ENCODE measurements at regions not wholly inside any gene's neighbourhood (a gene's known extent, or its start where the extent isn't known, plus 50 kb on each side); places are given as distances from the start of the nearest gene placed in this dataset.

DNA sequence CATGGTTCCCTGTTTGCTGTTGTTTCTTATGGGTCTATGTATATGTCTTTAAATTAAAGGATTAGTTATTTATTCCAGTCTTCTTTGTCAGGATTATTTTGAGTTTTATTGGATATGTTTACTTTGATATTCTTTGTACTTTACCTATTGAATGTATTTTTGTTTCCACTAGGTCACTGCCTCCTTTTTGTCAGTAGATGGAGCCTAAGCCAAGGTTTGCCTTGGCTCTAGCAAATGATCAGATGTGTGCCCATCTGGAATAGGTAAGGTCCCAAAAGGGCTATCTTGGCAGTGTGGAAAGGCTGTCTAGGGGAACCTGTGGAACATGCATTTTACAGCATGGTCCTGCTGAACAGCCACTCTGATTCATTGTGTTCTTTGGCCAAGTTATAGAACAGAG, 337.3 kb upstream of the GHITM start:
- no peak for DNase-seq

DNA sequence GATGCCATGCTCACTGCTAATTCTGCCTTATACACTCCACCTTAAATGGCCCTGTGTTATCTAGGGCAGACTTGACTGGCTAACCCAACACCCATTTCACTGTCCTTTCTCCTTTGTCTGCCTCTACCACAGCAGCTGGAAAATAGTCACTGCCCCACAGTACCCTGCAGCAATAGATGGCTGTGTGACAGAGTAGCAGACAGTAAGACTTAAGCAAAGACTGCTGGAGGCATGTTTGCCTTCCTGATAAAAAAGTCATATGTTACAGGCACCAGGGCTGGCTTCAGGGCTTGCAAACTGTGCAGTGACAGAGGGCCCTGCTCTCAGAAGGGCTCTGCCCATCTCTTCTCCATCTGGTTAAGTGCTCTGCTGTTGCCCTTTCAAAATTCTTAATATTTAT, 332.6 kb upstream of the GHITM start:
- DNase-seq: no peak

DNA sequence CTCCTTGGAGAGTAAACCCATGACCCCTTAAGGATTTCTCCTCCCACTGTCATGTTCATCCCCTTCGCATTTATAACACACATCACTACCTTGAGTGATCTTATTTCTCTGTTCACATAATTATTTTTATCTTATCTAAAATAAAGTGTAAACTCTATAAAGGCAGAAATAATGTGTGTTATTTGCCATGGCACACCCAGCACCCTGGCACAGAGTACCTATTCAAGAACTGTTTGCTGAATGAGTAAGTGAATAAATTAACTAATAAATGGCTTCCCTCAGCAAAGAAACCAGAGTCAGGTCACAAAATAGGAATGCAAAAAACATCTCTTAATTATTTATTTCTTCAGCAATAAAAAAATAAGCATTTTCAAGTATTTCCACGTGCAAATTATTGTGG, 330.3 kb upstream of the GHITM start:
- DNase-seq: no peak

DNA sequence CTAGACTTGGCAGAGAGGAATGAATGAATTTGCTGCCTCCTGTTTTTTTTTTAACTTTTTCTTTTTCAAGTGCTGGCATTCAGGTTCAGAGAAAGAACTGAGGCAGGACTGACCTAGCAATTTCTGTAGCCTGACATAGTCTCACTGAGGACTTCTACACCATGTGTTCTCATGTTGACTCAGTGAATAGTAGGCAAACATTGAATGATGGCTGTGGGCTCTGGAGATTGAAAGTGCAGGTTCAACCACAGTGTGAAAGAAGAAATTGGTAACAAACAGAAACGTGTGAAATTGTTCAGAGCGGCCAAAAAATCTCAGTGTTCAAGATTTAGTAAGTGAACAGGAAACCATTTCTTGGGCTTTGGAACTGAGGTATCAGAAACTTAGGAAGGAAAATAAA, 322.4 kb upstream of the GHITM start:
- no peak for DNase-seq

DNA sequence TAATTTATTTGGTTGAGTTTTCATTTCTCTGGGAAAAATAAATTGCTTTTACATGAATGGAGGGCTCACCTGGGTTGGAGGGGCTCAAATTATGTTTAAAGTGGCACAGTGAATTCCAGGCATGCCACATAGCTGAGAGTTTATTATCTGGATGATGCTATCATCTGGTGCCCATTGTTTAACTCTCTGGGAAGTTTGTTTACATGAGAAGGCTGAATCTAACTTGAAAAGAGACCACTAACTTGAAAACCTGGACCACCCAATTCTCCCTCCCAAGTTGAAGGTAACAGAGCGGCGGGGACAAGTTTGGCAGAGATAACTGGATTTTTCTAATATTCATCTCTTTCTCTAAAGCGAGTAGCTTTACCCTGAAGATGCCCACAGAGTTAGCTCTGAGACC, 321.5 kb upstream of the GHITM start:
- DNase-seq: no peak

DNA sequence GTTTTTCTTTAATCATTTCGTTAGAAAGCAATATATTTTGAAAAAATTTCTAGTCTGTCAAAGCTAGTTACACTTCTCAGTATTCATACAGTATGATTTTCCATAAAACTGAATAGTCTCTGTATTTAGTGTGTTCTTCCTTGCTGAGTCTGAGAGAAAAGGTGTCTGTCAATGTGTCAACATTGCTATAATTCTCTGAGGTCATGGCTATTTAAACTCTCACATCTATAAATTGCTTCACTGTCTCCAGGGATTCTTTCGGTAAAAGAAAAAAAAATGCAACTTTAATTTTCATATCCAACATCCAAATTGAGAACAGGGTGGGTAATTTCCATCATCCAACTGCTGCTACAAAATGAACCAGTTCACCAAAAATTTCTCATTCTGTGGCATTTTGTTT, 319.7 kb upstream of the GHITM start:
- no peak for DNase-seq

DNA sequence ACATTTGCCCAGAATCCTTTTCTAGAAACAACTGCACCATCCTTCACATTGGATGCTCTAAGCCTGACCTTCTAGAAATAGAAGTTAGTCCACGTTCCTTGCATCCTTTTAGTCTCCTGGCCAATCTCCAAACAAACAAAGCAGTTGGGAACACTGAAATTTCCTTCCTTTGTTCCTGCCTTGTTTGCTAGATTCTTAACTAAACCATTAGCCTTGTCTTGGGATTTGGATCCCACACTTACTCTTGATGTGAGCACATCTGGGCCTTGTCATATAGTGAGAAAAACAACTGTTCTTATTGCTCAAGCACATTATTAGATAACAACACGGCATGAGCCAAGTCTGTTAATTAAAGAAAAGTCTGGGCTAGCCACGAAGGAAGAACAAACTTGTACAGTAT, 319.3 kb upstream of the GHITM start:
- no peak for DNase-seq

DNA sequence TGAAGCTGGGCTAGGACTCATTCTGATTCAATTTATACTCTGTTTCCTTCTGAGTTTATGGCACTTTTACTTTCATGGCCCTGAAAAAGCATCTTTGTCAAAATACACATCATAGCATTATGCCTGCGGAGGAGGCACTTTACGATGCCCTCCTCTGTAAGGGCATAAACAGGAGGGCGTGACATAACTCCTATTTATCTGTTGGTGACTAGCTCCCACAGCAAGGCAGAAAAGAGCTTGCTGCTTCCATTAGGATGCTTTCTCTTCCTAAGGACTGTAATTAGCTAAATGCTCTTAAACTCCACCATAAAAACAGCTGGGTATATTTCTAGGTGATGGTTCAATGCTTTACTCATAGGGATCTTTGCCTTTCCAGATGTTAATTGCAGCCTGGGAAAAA, 315.2 kb upstream of the GHITM start:
- DNase-seq: no peak

DNA sequence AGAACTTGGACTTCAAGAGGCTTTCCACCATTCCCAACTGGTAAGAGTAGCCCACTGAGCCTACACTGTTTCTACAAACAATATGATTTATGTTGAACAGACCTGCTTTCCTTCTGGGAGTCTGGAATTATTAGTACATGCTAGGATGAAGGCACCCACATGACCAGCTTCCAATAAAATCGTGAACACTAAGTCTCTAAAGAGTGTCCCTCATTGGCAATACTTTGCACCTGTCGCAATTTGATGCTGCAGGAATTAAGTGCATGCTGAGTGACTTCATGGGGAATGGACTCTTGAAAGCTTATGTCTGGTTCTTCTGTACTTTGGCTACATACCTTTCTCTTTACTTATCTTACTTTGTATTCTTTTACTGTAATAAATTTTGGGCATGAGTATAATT, 305.2 kb upstream of the GHITM start:
- no peak for DNase-seq

DNA sequence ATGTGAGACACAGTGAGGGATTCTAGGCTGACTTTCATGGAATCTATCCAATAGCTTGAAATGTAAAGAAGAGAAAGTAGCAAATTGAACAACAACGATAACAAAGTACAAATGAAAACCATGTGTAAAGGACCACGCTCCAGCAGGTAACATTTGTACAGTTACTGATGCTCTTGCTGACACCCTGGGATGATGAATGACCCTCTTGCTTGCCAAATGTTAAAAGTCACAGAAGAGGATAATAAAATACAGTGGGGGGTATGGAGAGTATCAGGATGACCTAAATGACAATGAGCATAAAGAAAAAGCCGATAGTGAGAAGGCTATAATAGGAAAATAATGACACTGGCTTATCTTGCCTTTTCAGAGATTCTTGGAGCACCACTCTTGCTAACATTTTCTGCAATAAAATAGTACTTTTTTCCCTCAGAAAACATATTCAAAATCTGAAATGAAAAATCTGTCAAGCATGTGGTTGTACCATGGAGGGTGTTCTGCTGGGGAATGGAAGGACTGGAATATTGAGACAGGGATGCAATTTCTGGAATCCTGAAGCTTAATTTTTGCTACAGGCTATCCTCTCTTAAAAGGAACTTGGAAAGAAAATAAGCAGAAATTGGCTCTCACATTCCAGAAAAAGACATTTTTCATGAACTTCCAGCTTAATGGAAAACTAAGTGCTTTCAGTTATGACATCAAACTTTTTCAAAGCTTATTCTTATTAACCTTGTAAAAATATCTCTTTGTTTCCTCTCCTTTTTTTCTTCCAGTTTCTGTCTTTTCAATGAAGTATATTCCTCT, 303.2 kb upstream of the GHITM start:
- no peak for DNase-seq

DNA sequence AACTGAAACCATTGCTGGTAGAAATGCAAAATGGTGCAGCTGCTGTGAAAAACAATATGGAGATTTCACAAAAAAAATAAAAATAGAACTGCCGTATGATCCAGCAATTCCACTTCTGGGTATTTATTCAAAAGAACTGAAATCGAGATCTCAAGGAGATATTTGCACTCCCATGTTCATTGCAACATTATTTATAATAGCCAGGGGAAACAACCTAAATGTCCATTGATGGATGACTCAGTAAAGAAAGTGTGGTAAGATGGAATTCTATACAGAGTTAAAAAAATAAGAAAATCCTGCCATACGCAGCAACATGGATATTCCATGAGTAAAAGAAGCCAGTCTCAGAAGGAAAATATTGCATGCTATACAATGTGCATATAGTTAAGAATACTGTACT, 290.6 kb upstream of the GHITM start:
- DNase-seq: no peak

DNA sequence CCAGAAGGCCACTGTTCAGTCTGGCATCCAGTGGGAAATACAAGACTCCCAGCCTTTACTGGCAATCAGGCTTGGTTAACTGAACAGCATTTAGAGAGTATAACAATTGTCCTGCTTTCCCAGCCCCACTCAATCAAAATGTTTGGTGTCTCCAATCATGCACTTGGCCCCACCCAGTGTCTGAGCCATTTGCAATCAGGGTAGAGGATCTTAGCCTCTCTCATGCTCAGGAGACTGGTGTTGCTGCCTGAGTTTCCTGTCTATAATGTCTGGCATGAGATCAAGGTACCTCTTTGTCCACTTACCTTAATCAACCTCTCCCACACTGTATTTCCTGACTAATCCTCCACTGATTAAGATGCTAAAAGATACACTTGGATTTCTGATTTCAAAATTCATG, 290.2 kb upstream of the GHITM start:
- no peak for DNase-seq

DNA sequence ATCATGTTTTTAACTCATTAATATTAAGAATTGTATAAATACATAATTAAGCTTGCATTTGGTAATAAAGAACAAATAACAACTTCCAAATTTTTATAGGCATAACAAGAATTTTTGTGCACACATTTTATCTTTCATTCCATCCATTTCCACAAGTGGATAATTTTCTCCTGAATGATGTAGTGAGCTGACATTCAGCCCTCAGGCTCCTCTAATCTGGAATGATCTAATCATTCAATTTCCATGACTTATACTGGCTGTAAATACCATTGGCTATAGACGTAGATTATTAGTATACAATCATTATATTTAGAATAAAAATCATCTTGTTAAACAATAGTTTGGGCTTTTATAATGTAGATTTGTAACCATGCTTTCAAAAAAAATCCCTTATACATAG, 287.2 kb upstream of the GHITM start:
- no peak for DNase-seq

DNA sequence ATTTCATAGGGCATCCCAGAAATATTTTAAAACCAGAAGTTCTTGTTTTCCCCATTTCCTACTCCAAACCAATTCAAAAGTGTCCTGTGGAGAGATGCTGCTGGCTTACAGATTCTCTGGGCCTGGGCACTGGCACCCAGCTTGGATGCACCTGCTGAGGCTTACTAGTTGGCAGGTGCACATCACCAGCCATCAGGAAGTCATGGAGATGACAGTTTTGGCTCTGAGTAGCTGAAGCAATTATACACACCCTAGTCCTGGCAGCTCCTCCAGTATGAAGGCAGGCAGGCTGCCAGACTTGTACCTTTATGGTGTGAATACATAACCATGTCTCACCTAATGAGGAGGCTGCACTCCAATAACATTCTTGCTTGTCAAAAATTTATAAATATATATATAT, 276.6 kb upstream of the GHITM start:
- no peak for DNase-seq

DNA sequence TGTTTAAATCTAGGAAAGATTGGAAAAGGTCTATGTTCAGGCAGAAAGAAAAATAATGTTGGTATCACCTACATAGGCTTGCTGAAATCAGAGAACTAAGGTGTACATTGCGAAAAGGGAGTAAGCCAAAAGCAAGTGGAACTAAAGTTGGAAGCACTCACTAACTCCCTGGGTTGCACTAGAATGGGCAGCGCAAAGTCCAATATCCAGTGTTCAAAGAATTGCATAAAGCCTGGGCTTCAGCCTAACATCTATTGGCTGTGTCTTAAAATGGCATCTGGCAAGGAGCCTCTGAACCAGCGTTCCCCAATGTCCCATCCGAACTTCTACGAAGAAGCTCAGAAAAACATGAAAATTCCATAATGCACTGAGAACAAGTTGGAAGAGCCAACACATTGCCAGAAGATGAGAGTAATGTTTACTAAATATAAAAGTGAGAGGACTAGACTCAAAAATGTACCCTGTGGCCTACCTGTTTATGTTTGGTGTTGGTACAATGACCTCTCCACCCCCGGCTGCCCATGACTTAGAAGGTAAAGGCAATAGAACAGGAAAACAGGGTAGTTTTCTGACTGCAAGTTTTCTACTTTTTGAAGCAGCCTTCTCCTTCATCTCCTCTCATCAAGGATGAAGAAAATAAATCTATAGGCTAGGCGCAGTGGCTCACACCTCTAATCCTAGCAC, 275.9 kb upstream of the GHITM start:
- no peak for DNase-seq

DNA sequence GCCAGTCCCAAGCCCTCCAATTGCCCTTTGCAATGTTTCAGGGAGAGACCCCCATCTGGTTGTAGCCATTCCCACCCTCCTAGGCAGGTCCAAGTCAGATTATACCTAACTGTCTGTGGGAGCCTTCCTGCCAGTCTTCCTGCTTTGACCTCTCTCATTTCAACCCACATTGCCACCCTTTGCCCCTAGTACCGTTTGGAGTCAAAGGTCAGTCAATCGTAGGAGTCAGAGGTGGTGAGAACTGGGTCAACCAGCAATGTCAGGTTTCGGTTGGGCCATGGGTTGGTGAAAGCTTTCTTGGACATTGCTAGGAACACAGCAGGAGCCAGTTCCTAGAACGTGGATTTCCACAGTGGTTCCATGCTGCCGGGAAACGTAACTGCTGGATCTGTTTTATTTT, 269.4 kb upstream of the GHITM start:
- no peak for DNase-seq

DNA sequence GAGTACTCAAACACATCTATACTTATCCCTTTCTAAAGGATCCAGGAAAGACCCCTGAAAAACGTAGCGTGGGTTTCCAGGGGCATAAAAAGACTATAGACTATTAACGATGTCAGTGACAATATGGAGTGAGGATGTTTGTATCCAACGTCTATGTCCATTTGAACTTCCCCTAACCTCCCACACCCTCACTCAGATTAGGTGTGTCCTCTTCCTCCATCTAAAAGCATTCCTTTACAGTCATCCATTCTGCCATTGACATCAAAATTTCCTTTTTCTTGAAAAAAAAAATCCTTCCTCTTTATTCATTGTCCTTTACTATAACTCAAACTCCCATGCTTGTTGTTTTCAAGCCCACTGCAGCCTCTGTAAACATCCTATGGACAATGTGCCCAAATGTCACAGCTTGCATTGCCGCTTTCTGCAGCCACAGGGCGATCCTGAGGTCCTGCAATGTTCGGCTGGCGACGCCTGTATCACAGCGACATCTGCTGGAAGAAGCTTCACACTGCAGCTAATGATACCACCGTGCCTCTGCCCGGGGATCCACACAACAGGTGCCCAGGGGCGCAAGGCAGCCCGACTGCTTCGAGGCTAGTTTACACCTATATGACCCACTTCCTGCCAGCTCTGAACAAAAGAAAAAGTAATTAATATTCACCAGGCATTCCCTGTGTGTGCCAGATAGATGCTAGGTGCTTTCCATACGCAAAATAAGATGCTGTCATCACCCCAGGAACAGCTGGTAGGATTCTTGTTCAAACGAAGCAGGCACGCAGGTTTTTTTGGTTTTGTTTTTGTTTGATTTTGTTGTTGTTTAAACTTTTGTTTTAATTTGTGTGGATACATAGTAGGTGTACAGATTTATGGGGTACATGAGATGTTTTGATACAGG, 267.9 kb upstream of the GHITM start:
- DNase-seq: peak; percentile 51

DNA sequence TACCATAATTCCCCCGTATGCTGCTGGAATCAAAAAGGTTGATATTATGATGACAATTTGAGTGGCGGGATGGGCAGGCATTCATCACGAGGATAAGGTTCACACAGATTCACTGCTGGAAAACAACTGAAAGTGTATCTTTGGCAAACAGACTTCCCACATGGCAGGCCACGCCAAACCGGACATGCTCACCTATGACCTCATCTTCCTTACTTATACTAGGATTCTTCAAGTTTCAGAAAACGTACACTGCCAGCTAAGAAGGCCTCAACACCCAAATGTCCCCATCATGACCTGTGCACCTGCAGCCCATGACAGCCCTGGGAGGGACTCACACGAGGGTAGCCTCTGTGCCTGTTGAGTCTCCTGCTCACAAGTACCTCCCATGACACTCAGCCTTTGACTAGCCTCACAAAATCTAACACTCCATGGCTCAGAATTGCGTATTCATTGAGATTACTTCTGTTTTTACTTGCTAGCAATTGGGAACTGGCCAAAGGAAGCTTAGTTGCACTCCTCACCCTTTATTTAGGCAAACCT, 259.0 kb upstream of the GHITM start:
- no peak for DNase-seq

DNA sequence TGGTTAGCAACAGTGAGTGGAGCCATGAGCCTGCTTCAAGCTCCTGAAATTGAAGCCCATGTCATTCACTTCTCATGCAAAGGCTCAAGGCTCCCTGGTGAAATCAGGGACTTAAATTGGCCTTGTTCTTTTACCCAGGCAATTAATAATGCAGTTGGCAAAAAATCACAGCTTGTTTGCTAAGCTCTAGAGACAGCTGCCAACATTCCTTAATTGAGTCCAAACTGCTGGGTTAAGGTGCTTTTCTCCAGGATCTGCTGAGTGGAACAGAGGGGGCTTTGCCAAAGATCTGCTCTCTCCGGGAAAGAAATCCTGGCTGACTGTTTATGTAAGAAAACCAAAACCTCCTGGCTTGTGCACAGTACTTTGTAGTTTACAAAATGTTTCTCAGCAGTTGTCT, 257.6 kb upstream of the GHITM start:
- DNase-seq: no peak

DNA sequence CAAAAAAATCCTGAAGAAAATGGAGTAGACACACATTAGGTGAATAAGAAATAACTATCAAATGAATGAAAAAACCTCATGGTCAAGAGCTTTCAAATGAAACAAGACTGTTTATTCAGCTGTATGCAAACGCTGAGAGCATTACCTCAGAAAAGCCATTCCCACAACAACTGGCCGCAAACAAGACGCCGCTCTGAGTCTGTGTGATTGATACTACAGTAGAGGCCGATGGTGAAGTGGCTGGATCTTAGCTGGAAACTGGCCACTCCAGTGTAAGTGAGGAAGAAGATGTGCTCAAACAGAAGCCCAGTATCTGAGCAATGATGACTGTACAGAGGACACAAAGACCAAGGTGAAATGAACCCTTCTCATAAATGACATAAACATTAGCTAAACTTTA, 252.4 kb upstream of the GHITM start:
- DNase-seq: no peak

DNA sequence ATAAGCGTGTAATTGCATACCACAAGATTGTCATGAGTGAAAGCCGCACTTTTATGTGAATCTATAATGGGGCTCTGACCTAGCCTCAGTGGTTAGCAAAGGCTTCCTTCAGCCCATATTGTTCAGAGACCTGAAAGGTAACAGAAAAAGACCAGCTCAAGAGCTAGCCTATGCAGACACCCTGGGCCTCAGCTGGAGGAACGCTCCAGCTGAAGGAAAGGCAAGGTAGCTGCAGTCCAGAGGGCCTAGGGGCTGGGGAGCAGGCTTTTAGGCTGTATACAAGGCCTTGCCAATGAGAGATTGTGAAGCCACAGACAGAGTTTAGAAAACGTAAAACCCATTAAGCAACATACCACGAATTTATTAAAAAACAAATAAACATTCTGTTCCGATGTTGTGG, 246.6 kb upstream of the GHITM start:
- no peak for DNase-seq

DNA sequence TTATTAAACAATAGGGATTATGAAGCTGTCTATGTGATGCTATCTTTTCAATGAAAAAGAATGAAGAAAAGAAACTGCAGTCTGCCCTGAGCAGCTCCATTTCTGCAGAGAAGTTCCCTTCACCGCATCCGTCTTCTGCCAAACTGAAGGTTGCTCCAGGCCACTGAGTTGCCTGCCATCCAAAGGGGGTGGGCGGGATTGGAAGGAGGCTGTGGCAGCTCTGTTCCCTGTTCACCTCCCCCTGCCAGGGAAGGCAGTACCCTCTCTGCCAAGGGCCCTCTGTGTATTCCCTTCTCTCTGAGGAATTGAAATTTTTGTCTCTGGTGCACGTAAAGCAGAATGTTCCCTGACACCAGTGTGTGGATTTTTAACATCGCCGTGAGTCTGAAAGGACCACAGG, 243.1 kb upstream of the GHITM start:
- no peak for DNase-seq

DNA sequence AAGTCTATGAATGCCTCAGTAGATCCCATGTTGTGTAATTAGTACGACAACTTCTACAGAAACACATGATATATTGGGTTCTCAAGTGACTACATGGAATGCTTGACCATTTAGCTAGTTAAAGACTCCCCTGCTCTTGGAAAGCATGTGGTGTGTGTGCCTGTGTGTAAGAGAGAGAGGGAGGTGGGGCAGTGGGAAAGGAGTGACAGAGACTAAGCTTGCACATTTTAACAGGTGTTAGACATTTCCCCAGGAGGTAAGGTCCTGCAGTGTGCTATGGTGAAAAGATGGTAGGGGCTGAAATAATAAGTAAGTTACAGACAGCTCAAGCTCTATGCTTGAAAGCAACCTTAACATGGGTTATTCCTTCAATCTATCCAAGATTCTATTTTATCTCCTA, 241.7 kb upstream of the GHITM start:
- DNase-seq: no peak

DNA sequence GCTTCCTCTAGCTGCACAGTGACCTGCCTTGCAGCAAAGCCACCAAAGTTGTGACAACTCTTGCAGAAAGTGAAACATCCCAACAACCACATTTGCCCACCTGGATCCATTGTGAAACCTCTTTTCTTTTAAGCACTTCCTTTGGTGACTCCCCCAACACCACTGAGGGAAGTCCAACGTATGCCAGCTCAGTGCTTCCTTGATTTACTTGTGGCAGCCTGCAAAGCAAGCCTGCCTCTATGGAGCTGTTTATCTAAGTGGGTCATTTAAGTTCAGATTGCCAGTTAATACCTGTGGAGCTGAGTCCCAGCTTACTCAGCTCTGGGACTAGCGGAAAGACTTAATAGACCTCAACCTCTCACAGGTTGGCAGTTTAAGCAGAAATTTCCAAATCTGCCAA, 230.8 kb upstream of the GHITM start:
- no peak for DNase-seq

Data from fibroblast of skin of right biceps (primary cell).